ENCODE measurements at regions not wholly inside any gene's neighbourhood (a gene's known extent, or its start where the extent isn't known, plus 50 kb on each side); places are given as distances from the start of the nearest gene placed in this dataset.

GRCh38 chr1:87173231-87173630, 155.4 kb upstream of the LMO4 start:
- H3K4me3 ChIP-seq (ENCODE audit: low read depth, low read length) = no peak overlapping the region
- no peak for DNase-seq (ENCODE audit: low read depth)
- TF ChIP-seq CTCF (IDR thresholded peaks at IDR 0.05; ENCODE audit: low read depth, low read length, missing control alignments) = no peak
- in situ Hi-C loops (cut with HindIII; ENCODE audit: low sequenced_read_pairs) = no loop called here

- H3K4me3 ChIP-seq (ENCODE audit: low read depth, low read length) = no peak overlapping the region
- TF ChIP-seq CTCF (IDR thresholded peaks at IDR 0.05; ENCODE audit: low read depth, low read length, missing control alignments) = no peak
- DNase-seq (ENCODE audit: low read depth) = no peak
- in situ Hi-C loops (cut with HindIII; ENCODE audit: low sequenced_read_pairs) = no loop called here
These were observed 153.9 kb upstream of the LMO4 start for GRCh38 chr1:87174724-87175245.

DNA sequence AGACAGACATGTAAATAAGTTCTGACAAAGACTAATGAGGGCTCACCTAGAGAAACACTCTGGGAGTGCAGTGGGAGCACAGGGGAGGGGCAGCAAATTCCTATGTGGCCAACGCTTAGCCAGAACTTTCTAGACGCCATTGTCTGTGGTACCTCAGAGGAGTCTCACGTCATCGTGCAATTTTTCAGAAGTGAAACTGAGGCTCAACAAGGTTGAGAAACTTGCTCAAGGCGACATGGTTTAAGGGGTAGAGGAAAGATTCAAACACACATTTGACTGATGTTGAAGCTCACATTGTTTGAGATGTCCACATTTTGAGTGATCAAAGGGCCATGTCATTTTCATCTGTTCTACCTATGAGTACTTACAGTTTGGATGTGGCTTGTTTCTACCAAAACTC, 152.6 kb upstream of the LMO4 start:
- no peak for TF ChIP-seq CTCF (IDR thresholded peaks at IDR 0.05; ENCODE audit: low read depth, low read length, missing control alignments)
- in situ Hi-C loops (cut with HindIII; ENCODE audit: low sequenced_read_pairs) = no loop called here
- no peak for DNase-seq (ENCODE audit: low read depth)
- H3K4me3 ChIP-seq (ENCODE audit: low read depth, low read length) = no peak overlapping the region

GRCh38 chr1:87176514-87176913, 152.2 kb upstream of the LMO4 start:
- DNase-seq (ENCODE audit: low read depth) = no peak
- H3K4me3 ChIP-seq (ENCODE audit: low read depth, low read length) = no peak overlapping the region
- TF ChIP-seq CTCF (IDR thresholded peaks at IDR 0.05; ENCODE audit: low read depth, low read length, missing control alignments) = no peak
- in situ Hi-C loops (cut with HindIII; ENCODE audit: low sequenced_read_pairs) = no loop called here

- no peak for DNase-seq (ENCODE audit: low read depth)
- TF ChIP-seq CTCF (IDR thresholded peaks at IDR 0.05; ENCODE audit: low read depth, low read length, missing control alignments) = no peak
- in situ Hi-C loops (cut with HindIII; ENCODE audit: low sequenced_read_pairs) = no loop called here
- H3K4me3 ChIP-seq (ENCODE audit: low read depth, low read length) = no peak overlapping the region
These were observed 150.2 kb upstream of the LMO4 start for GRCh38 chr1:87178441-87178840.

GRCh38 chr1:87179076-87179810, 149.4 kb upstream of the LMO4 start:
- no peak for TF ChIP-seq CTCF (IDR thresholded peaks at IDR 0.05; ENCODE audit: low read depth, low read length, missing control alignments)
- H3K4me3 ChIP-seq (ENCODE audit: low read depth, low read length) = no peak overlapping the region
- in situ Hi-C loops (cut with HindIII; ENCODE audit: low sequenced_read_pairs) = no loop called here
- no peak for DNase-seq (ENCODE audit: low read depth)

Measured in astrocyte of the cerebellum (primary cell).